Ishikawa (cell line): ENCODE measurements at regions not wholly inside any gene's neighbourhood (a gene's known extent, or its start where the extent isn't known, plus 50 kb on each side); places are given as distances from the start of the nearest gene placed in this dataset.

ENCODE experiments used
- CEBPB ChIP-seq: IDR thresholded peaks from 2 replicates; pipeline ENCODE4 v1.6.1; 2012
- CREB1 ChIP-seq: IDR thresholded peaks from 2 replicates; pipeline ENCODE4 v1.6.1; 2012; ENCODE audit warnings: low read depth
- EGR1 ChIP-seq: IDR thresholded peaks from 2 replicates; pipeline ENCODE4 v1.6.1; 2012
- EP300 ChIP-seq: IDR thresholded peaks from 2 replicates; pipeline ENCODE4 v1.6.1; 2012; ENCODE audit warnings: borderline replicate concordance
- FOXM1 ChIP-seq: IDR thresholded peaks from 2 replicates; pipeline ENCODE4 v1.6.1; 2012; ENCODE audit warnings: low read depth, borderline replicate concordance
- MAX ChIP-seq: IDR thresholded peaks from 2 replicates; pipeline ENCODE4 v1.6.1; 2012
- NFIC ChIP-seq: IDR thresholded peaks from 2 replicates; pipeline ENCODE4 v1.6.1; 2012
- RAD21 ChIP-seq: IDR thresholded peaks from 2 replicates; pipeline ENCODE4 v1.6.1; 2012; ENCODE audit warnings: low read depth
- REST ChIP-seq: IDR thresholded peaks from 2 replicates; pipeline ENCODE4 v1.6.1; 2012; ENCODE audit warnings: low read depth, mild to moderate bottlenecking
- TAF1 ChIP-seq: IDR thresholded peaks from 2 replicates; pipeline ENCODE4 v1.6.1; 2012; ENCODE audit warnings: low read depth, mild to moderate bottlenecking
- TCF12 ChIP-seq: IDR thresholded peaks from 2 replicates; pipeline ENCODE4 v1.6.1; 2012; ENCODE audit warnings: low read depth
- TEAD4 ChIP-seq: IDR thresholded peaks from 2 replicates; pipeline ENCODE4 v1.6.1; 2012
- USF1 ChIP-seq: IDR thresholded peaks from 2 replicates; pipeline ENCODE4 v1.6.1; 2012
- YY1 ChIP-seq: IDR thresholded peaks from 2 replicates; pipeline ENCODE4 v1.6.1; 2012; ENCODE audit warnings: low read depth
- ZBTB7A ChIP-seq: IDR thresholded peaks from 2 replicates; pipeline ENCODE4 v1.6.1; 2012; ENCODE audit warnings: low read depth

- TF ChIP-seq TAF1 (no peak), MAX (no peak), USF1 (no peak), REST (no peak), CEBPB (no peak), EGR1 (no peak), YY1 (no peak), TEAD4 (no peak), TCF12 (no peak), CREB1 (no peak)
Observed at GRCh38 chr2:34037886-34038285, 438.8 kb upstream of the FAM98A start.

- no peak for TF ChIP-seq REST
- no peak for TF ChIP-seq TCF12
- TF ChIP-seq USF1, result no peak
- no peak for TF ChIP-seq ZBTB7A
- TF ChIP-seq NFIC, result no peak
- no peak for TF ChIP-seq EGR1
- no peak for TF ChIP-seq FOXM1
- TF ChIP-seq CEBPB, result no peak
- no peak for TF ChIP-seq TEAD4
- no peak for TF ChIP-seq TAF1
- no peak for TF ChIP-seq MAX
- TF ChIP-seq CREB1, result no peak
- no peak for TF ChIP-seq YY1
- TF ChIP-seq RAD21, result no peak
- no peak for TF ChIP-seq EP300
Observed at GRCh38 chr2:34037157-34037556, 438.1 kb upstream of the FAM98A start.

GRCh38 chr2:34031097-34031496 is 432.0 kb upstream of the FAM98A start:
- TF ChIP-seq YY1 (no peak), REST (no peak), EP300 (no peak), MAX (no peak), EGR1 (no peak), TCF12 (no peak), ZBTB7A (no peak), TEAD4 (no peak), FOXM1 (no peak), CEBPB (no peak), TAF1 (no peak), CREB1 (no peak), NFIC (no peak), USF1 (no peak), RAD21 (no peak)

GRCh38 chr2:34030273-34030672 is 431.2 kb upstream of the FAM98A start:
- no peak for TF ChIP-seq REST
- TF ChIP-seq FOXM1, result no peak
- TF ChIP-seq YY1, result no peak
